Vagina (tissue), 2 donors: ENCODE measurements at regions not wholly inside any gene's neighbourhood (a gene's known extent, or its start where the extent isn't known, plus 50 kb on each side); places are given as distances from the start of the nearest gene placed in this dataset.

ENCODE experiments used
- DNase-seq, 2 donors: peaks; one replicate each; pipeline ENCODE4 v3.0.0-alpha.2; 2017; ENCODE audit errors: extremely low spot score in 2 of 2
- H3K27ac ChIP-seq: fragments of 200-600 bp; sonication (generic); one replicate; pipeline ENCODE4 v1.5.1; 2019
- H3K27me3 ChIP-seq: fragments of 200-600 bp; sonication (generic); one replicate; pipeline ENCODE4 v1.5.1; 2019
- H3K36me3 ChIP-seq, 2 donors: fragments of 200-600 bp; sonication (generic); one replicate each; pipeline ENCODE4 v1.5.1; 2017 to 2019
- H3K4me1 ChIP-seq: fragments of 200-600 bp; sonication (generic); one replicate; pipeline ENCODE4 v1.5.1; 2019
- H3K4me3 ChIP-seq, 2 donors: fragments of 200-600 bp; sonication (generic); 1 replicate in 1 of 2; 2 replicates in 1 of 2; pipeline ENCODE4 v1.5.1; 2016 to 2019
- H3K9me3 ChIP-seq: fragments of 200-600 bp; sonication (generic); one replicate; pipeline ENCODE4 v1.5.1; 2019
- CTCF ChIP-seq, 3 experiments: fragments of 450-650 bp in 2 of 3; fragments of 200-600 bp in 1 of 3; sonication (generic) in 1 of 3; IDR thresholded peaks; one replicate each; pipeline ENCODE4 v1.5.1; 2017 to 2019; ENCODE audit warnings: antibody characterized with exemption in 3 of 3, mild to moderate bottlenecking in 2 of 3, moderate library complexity in 2 of 3
- POLR2A ChIP-seq, 2 donors: fragments of 450-650 bp; IDR thresholded peaks; one replicate each; pipeline ENCODE4 v1.6.1; 2017; ENCODE audit warnings: antibody characterized with exemption in 2 of 2, mild to moderate bottlenecking in 2 of 2, moderate library complexity in 2 of 2
- POLR2AphosphoS5 ChIP-seq, 2 donors: sonication (generic); formaldehyde crosslinking; IDR thresholded peaks; one replicate each; pipeline ENCODE4 v1.9.0; 2017; ENCODE audit warnings: antibody characterized with exemption in 2 of 2, mild to moderate bottlenecking in 2 of 2, low read depth in 1 of 2; ENCODE audit not compliant: insufficient read depth in 1 of 2
- intact Hi-C: fragments of 100-400 bp; cut with DNase I; formaldehyde crosslinking; loops from one replicate; pipeline ENCODE4 v1.15.1; 2023

GRCh38 chr13:62837895-62838294 is 1422.2 kb upstream of the PCDH20 start:
- no peak for TF ChIP-seq POLR2A (IDR thresholded peaks at IDR 0.05)
- no peak for TF ChIP-seq POLR2AphosphoS5 (IDR thresholded peaks at IDR 0.05; ENCODE audit: insufficient read depth in 1 of 2, low read depth in 1 of 2)
- Histone ChIP-seq H3K4me1 (no peaks in the 10 kb centered on the region), H3K4me3 (no peak overlapping the region), H3K27ac (no peak overlapping the region), H3K27me3 (no peaks in the 10 kb centered on the region), H3K36me3 (no peaks in the 10 kb centered on the region), H3K9me3 (no peaks in the 10 kb centered on the region)
- DNase-seq: no peak
- intact Hi-C loops: no loop called here

- no peaks in the 10 kb centered on the region for H3K4me1 ChIP-seq
- DNase-seq: no peak
- H3K4me3 ChIP-seq: no peak overlapping the region
- no peaks in the 10 kb centered on the region for H3K27me3 ChIP-seq
- intact Hi-C loops: no loop called here
- H3K36me3 ChIP-seq: no peaks in the 10 kb centered on the region
- H3K9me3 ChIP-seq: no peaks in the 10 kb centered on the region
- no peak for TF ChIP-seq POLR2AphosphoS5 (IDR thresholded peaks at IDR 0.05; ENCODE audit: insufficient read depth in 1 of 2, low read depth in 1 of 2)
- TF ChIP-seq CTCF (IDR thresholded peaks at IDR 0.05): no peak
- no peak for TF ChIP-seq POLR2A (IDR thresholded peaks at IDR 0.05)
- no peak overlapping the region for H3K27ac ChIP-seq
These were observed 1413.8 kb upstream of the PCDH20 start for GRCh38 chr13:62829486-62829885.

GRCh38 chr13:62799931-62800436 is 1384.3 kb upstream of the PCDH20 start:
- no peak for TF ChIP-seq POLR2A (IDR thresholded peaks at IDR 0.05)
- no peaks in the 10 kb centered on the region for H3K36me3 ChIP-seq
- H3K27me3 ChIP-seq: no peaks in the 10 kb centered on the region
- H3K27ac ChIP-seq: no peak overlapping the region
- H3K9me3 ChIP-seq: no peaks in the 10 kb centered on the region
- no peak for DNase-seq
- intact Hi-C loops: no loop called here
- no peak overlapping the region for H3K4me3 ChIP-seq
- no peaks in the 10 kb centered on the region for H3K4me1 ChIP-seq

- Histone ChIP-seq H3K9me3 (no peaks in the 10 kb centered on the region), H3K27ac (no peak overlapping the region), H3K4me3 (no peak overlapping the region), H3K36me3 (no peaks in the 10 kb centered on the region), H3K27me3 (no peaks in the 10 kb centered on the region), H3K4me1 (no peaks in the 10 kb centered on the region)
- TF ChIP-seq CTCF (IDR thresholded peaks at IDR 0.05) (no peak), POLR2AphosphoS5 (IDR thresholded peaks at IDR 0.05; ENCODE audit: insufficient read depth in 1 of 2, low read depth in 1 of 2) (no peak)
- intact Hi-C loops: no loop called here
- DNase-seq: no peak
These were observed 1383.4 kb upstream of the PCDH20 start for GRCh38 chr13:62799038-62799535.

GRCh38 chr13:62793850-62794249 is 1378.2 kb upstream of the PCDH20 start:
- no peaks in the 10 kb centered on the region for H3K36me3 ChIP-seq
- no peaks in the 10 kb centered on the region for H3K9me3 ChIP-seq
- TF ChIP-seq CTCF (IDR thresholded peaks at IDR 0.05) (no peak), POLR2A (IDR thresholded peaks at IDR 0.05) (no peak), POLR2AphosphoS5 (IDR thresholded peaks at IDR 0.05; ENCODE audit: insufficient read depth in 1 of 2, low read depth in 1 of 2) (no peak)
- H3K27me3 ChIP-seq: no peaks in the 10 kb centered on the region
- no peak overlapping the region for H3K27ac ChIP-seq
- DNase-seq: no peak
- intact Hi-C loops: no loop called here
- H3K4me3 ChIP-seq: no peak overlapping the region
- no peaks in the 10 kb centered on the region for H3K4me1 ChIP-seq

- intact Hi-C loops: no loop called here
- Histone ChIP-seq H3K27ac (no peak overlapping the region), H3K4me3 (no peak overlapping the region), H3K9me3 (no peaks in the 10 kb centered on the region), H3K4me1 (no peaks in the 10 kb centered on the region), H3K27me3 (no peaks in the 10 kb centered on the region), H3K36me3 (no peaks in the 10 kb centered on the region)
- TF ChIP-seq POLR2A (IDR thresholded peaks at IDR 0.05): no peak
- TF ChIP-seq POLR2AphosphoS5 (IDR thresholded peaks at IDR 0.05; ENCODE audit: insufficient read depth in 1 of 2, low read depth in 1 of 2): no peak
- TF ChIP-seq CTCF (IDR thresholded peaks at IDR 0.05): no peak
- no peak for DNase-seq
These were observed 1366.2 kb upstream of the PCDH20 start for GRCh38 chr13:62781866-62782265.
